Peyer's patch (tissue), 4 donors: ENCODE measurements at regions not wholly inside any gene's neighbourhood (a gene's known extent, or its start where the extent isn't known, plus 50 kb on each side); places are given as distances from the start of the nearest gene placed in this dataset.

ENCODE experiments used
- POLR2A ChIP-seq, 2 donors: fragments of 450-650 bp; IDR thresholded peaks; one replicate each; pipeline ENCODE4 v1.5.1; 2017; ENCODE audit warnings: antibody characterized with exemption in 2 of 2, mild to moderate bottlenecking in 2 of 2, moderate library complexity in 2 of 2
- TF ChIP-seq, protein P1 (sequence below), 6 experiments: fragments of 450-650 bp in 4 of 6; fragments of 200-600 bp in 2 of 6; sonication (generic) in 1 of 6; IDR thresholded peaks; one replicate each; pipeline ENCODE4 v1.5.1; 2017 to 2019; ENCODE audit warnings: antibody characterized with exemption in 6 of 6, mild to moderate bottlenecking in 3 of 6, moderate library complexity in 1 of 6

DNA sequence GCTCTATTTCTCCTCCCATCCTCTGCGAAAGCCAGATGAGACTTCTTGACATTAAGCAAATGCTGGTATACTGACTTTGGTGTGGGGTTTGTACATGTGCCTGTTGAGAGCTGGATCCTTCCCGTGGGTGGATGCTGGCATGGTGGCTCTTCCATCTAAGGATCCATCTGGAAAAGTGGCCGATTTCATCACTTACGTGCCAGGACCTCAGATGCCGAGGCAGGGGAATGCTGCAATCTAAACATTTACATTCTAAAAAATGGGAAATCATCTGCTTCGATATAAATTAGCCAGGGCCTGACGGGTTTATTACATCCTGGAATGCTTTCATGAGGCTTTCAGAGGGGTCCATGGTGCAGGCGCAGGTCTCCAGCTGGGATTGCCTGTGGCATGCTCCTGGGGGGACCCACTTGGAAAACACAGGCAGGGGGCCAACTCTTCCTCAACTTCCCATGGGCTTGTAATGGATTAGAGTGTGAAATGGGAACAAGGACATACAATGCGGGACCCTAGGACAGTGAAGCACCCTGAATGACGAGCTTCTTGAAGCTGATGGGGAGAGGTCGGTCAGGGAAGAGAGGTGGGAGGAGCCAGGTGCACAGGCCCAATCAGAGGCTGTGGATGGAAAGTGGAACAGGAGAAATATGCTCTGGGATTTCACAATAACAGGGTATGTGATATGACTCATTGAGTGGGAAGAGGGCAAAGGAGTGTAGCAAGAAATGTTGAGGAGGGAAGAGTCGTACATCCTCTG, 105.5 kb upstream of the PITX1 start:
- TF ChIP-seq POLR2A (IDR thresholded peaks at IDR 0.05), result no peak
- TF ChIP-seq, protein P1, sequence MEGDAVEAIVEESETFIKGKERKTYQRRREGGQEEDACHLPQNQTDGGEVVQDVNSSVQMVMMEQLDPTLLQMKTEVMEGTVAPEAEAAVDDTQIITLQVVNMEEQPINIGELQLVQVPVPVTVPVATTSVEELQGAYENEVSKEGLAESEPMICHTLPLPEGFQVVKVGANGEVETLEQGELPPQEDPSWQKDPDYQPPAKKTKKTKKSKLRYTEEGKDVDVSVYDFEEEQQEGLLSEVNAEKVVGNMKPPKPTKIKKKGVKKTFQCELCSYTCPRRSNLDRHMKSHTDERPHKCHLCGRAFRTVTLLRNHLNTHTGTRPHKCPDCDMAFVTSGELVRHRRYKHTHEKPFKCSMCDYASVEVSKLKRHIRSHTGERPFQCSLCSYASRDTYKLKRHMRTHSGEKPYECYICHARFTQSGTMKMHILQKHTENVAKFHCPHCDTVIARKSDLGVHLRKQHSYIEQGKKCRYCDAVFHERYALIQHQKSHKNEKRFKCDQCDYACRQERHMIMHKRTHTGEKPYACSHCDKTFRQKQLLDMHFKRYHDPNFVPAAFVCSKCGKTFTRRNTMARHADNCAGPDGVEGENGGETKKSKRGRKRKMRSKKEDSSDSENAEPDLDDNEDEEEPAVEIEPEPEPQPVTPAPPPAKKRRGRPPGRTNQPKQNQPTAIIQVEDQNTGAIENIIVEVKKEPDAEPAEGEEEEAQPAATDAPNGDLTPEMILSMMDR (IDR thresholded peaks at IDR 0.05), result no peak
